Ascending aorta (tissue), 2 donors: ENCODE measurements at regions not wholly inside any gene's neighbourhood (a gene's known extent, or its start where the extent isn't known, plus 50 kb on each side); places are given as distances from the start of the nearest gene placed in this dataset.

ENCODE experiments used
- DNase-seq, 2 donors: peaks; one replicate each; pipeline ENCODE4 v3.0.0-alpha.2; 2019; ENCODE audit warnings: low spot score in 2 of 2
- H3K27ac ChIP-seq, 2 donors: fragments of 200-600 bp; sonication (generic); one replicate each; pipeline ENCODE4 v1.5.1; 2016 to 2017; ENCODE audit warnings: mild to moderate bottlenecking in 1 of 2
- H3K27me3 ChIP-seq: fragments of 200-600 bp; sonication (generic); one replicate; pipeline ENCODE4 v1.5.1; 2017
- H3K36me3 ChIP-seq, 2 donors: fragments of 200-600 bp; sonication (generic); one replicate each; pipeline ENCODE4 v1.5.1; 2016
- H3K4me1 ChIP-seq, 2 donors: fragments of 200-600 bp; sonication (generic); one replicate each; pipeline ENCODE4 v1.5.1; 2016 to 2017; ENCODE audit warnings: mild to moderate bottlenecking in 1 of 2
- H3K4me3 ChIP-seq, 2 donors: fragments of 200-600 bp; sonication (generic); one replicate each; pipeline ENCODE4 v1.5.1; 2016 to 2017; ENCODE audit warnings: mild to moderate bottlenecking in 1 of 2
- H3K9me3 ChIP-seq, 2 donors: fragments of 200-600 bp; sonication (generic); one replicate each; pipeline ENCODE4 v1.5.1; 2016
- CTCF ChIP-seq, 3 experiments: fragments of 200-600 bp in 2 of 3; fragments of 450-650 bp in 1 of 3; sonication (generic) in 2 of 3; IDR thresholded peaks; one replicate each; pipeline ENCODE4 v1.5.1; 2016 to 2019; ENCODE audit warnings: antibody characterized with exemption in 3 of 3, mild to moderate bottlenecking in 1 of 3, moderate library complexity in 1 of 3
- intact Hi-C: fragments of 100-400 bp; cut with DNase I; formaldehyde crosslinking; loops from one replicate; pipeline ENCODE4 v1.15.1; 2023

GRCh38 chr5:92003806-92004205 is 620.7 kb upstream of the ARRDC3 start:
- no peak for TF ChIP-seq CTCF (IDR thresholded peaks at IDR 0.05)
- Histone ChIP-seq H3K4me1 (no peaks in the 10 kb centered on the region), H3K27ac (no peak overlapping the region), H3K4me3 (no peak overlapping the region), H3K9me3 (no peaks in the 10 kb centered on the region), H3K27me3 (no peaks in the 10 kb centered on the region), H3K36me3 (no peaks in the 10 kb centered on the region)
- intact Hi-C loops: no loop called here
- no peak for DNase-seq

GRCh38 chr5:92002721-92003274 is 619.7 kb upstream of the ARRDC3 start:
- intact Hi-C loops: no loop called here
- no peak for TF ChIP-seq CTCF (IDR thresholded peaks at IDR 0.05)
- H3K36me3 ChIP-seq: no peaks in the 10 kb centered on the region
- no peak for DNase-seq
- H3K27me3 ChIP-seq: no peaks in the 10 kb centered on the region
- no peaks in the 10 kb centered on the region for H3K4me1 ChIP-seq
- H3K4me3 ChIP-seq: no peak overlapping the region
- H3K9me3 ChIP-seq: no peaks in the 10 kb centered on the region
- H3K27ac ChIP-seq: no peak overlapping the region

- no peak for TF ChIP-seq CTCF (IDR thresholded peaks at IDR 0.05)
- intact Hi-C loops: no loop called here
- Histone ChIP-seq H3K27me3 (no peaks in the 10 kb centered on the region), H3K4me1 (no peaks in the 10 kb centered on the region), H3K9me3 (no peaks in the 10 kb centered on the region), H3K36me3 (no peaks in the 10 kb centered on the region), H3K4me3 (no peak overlapping the region), H3K27ac (no peak overlapping the region)
- DNase-seq: no peak
Observed at GRCh38 chr5:91998774-91999173, 615.7 kb upstream of the ARRDC3 start.

DNA sequence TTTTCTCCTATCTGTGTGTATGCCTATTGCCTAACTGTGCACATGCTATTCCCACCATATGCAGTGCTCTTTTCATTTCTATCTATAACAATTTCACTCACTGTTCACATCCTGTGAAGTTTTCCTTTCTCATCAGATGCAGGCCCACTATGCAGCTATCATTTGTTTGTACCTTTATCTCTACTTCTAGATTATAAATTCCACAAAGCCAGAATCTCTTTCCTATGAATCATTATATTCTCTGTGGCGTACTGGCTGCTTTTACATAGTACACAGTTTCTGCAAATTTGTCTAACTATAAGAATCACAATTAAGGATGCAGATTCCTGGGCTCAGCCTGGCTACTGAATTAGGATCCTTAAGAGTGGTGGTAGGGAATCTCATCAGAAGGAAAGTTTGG is 600.8 kb upstream of the ARRDC3 start:
- no peaks in the 10 kb centered on the region for H3K4me1 ChIP-seq
- no peaks in the 10 kb centered on the region for H3K36me3 ChIP-seq
- H3K27me3 ChIP-seq: no peaks in the 10 kb centered on the region
- no peak for TF ChIP-seq CTCF (IDR thresholded peaks at IDR 0.05)
- H3K4me3 ChIP-seq: no peak overlapping the region
- H3K9me3 ChIP-seq: no peaks in the 10 kb centered on the region
- intact Hi-C loops: no loop called here
- DNase-seq: no peak
- no peak overlapping the region for H3K27ac ChIP-seq

- H3K4me3 ChIP-seq: no peak overlapping the region
- TF ChIP-seq CTCF (IDR thresholded peaks at IDR 0.05): no peak
- H3K9me3 ChIP-seq: no peaks in the 10 kb centered on the region
- H3K27ac ChIP-seq: no peak overlapping the region
- intact Hi-C loops: no loop called here
- no peaks in the 10 kb centered on the region for H3K36me3 ChIP-seq
- no peaks in the 10 kb centered on the region for H3K27me3 ChIP-seq
- no peak for DNase-seq
- no peaks in the 10 kb centered on the region for H3K4me1 ChIP-seq
Observed at GRCh38 chr5:91978221-91978882, 595.2 kb upstream of the ARRDC3 start.
